Body of pancreas (tissue), 4 donors: ENCODE measurements at regions not wholly inside any gene's neighbourhood (a gene's known extent, or its start where the extent isn't known, plus 50 kb on each side); places are given as distances from the start of the nearest gene placed in this dataset.

Experiments
- POLR2A ChIP-seq, 3 donors: fragments of 450-650 bp; IDR thresholded peaks; one replicate each; pipeline ENCODE4 v1.6.1; 2016; ENCODE audit warnings: antibody characterized with exemption in 3 of 3, mild to moderate bottlenecking in 2 of 3
- TF ChIP-seq, protein P1 (sequence below), 7 experiments: fragments of 450-650 bp in 4 of 7; fragments of 200-600 bp in 3 of 7; sonication (generic) in 3 of 7; IDR thresholded peaks; one replicate each; pipeline ENCODE4 v1.5.1; 2016 to 2019; ENCODE audit warnings: antibody characterized with exemption in 7 of 7

DNA sequence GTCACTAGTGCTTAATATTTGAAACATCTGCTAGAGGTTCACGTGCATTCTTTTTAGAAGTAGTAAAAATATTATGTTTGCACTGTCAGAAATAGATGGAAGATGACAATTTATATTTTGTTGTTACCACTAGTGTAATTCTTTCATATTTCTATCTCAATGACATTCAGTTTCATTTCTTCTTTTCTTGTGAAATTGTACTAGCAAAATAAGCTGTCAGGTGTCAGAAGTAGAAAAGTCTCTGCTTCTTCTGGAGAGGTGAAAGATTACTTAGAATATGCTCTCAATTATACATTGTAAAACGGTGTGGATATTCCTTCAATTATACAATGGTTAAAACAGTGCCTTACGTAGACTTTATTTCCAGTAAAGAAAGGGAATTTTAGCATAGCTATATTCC, 395.4 kb downstream of the CSNK1G3 start:
- TF ChIP-seq, protein P1, sequence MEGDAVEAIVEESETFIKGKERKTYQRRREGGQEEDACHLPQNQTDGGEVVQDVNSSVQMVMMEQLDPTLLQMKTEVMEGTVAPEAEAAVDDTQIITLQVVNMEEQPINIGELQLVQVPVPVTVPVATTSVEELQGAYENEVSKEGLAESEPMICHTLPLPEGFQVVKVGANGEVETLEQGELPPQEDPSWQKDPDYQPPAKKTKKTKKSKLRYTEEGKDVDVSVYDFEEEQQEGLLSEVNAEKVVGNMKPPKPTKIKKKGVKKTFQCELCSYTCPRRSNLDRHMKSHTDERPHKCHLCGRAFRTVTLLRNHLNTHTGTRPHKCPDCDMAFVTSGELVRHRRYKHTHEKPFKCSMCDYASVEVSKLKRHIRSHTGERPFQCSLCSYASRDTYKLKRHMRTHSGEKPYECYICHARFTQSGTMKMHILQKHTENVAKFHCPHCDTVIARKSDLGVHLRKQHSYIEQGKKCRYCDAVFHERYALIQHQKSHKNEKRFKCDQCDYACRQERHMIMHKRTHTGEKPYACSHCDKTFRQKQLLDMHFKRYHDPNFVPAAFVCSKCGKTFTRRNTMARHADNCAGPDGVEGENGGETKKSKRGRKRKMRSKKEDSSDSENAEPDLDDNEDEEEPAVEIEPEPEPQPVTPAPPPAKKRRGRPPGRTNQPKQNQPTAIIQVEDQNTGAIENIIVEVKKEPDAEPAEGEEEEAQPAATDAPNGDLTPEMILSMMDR (IDR thresholded peaks at IDR 0.05): no peak
- TF ChIP-seq POLR2A (IDR thresholded peaks at IDR 0.05): no peak
